ENCODE measurements at regions not wholly inside any gene's neighbourhood (a gene's known extent, or its start where the extent isn't known, plus 50 kb on each side); places are given as distances from the start of the nearest gene placed in this dataset.

DNA sequence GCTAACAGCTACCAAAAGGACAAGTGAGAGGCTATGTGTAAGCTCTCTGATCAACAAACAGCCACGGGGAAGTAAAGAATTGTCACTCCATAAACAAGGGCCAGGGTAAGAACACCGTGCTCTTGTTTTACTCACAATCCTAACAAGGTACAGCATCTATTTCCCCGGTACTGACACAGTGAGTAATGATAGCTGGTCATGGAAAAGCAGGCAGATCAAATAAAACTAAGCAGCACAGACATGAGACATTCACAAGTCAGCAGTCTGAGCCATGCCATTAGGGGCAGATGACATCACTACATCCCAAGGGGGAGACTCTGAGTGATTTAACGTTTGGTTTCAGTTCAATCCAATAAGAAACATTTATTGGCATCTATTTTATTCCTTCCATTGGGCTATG lies 54.4 kb downstream of the ARL6IP4 start:
- no peak for TF ChIP-seq CTCF (IDR thresholded peaks at IDR 0.05; ENCODE audit: control insufficient read depth, extremely low read depth, insufficient read depth)
- no peak overlapping the region for H3K4me3 ChIP-seq (ENCODE audit: low read depth, low read length)
- DNase-seq (ENCODE audit: low read depth), result peak; percentile 13

- no peak for TF ChIP-seq CTCF (IDR thresholded peaks at IDR 0.05; ENCODE audit: control insufficient read depth, extremely low read depth, insufficient read depth)
- DNase-seq (ENCODE audit: low read depth), result no peak
- no peak overlapping the region for H3K4me3 ChIP-seq (ENCODE audit: low read depth, low read length)
Measured at GRCh38 chr12:123034022-123034541, 53.6 kb downstream of the ARL6IP4 start.

DNA sequence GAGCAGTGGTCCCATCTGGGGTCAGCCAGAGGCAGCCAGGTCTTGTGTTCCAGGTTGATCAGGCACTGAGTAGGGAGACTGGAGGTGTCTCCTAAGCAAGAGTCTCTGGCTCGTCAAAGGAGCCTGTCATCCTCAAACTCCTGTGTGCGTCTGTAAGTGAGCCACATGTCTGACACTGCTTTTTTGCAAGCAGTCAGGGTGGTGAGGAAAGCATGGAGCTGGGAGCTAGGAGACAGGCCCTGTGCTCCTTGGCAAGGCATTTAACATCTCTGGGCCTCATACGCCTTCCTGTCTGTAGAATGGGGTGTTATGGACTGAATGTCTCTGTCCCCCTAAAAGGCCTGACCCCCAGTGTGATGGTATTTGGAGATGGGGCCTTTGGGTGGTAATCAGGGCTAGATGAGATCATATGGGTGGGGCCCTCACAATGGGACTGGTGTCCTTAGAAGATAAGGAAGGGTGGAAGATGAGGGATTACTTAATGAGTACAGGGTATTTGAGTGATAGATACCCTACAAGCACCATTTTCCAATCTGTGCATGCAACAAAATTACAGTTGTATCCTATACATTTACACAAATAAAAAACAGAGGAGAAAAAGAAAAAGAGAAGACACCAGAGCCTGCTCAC lies 53.0 kb downstream of the ARL6IP4 start:
- H3K4me3 ChIP-seq (ENCODE audit: low read depth, low read length), result no peak overlapping the region
- no peak for DNase-seq (ENCODE audit: low read depth)
- no peak for TF ChIP-seq CTCF (IDR thresholded peaks at IDR 0.05; ENCODE audit: control insufficient read depth, extremely low read depth, insufficient read depth)

DNA sequence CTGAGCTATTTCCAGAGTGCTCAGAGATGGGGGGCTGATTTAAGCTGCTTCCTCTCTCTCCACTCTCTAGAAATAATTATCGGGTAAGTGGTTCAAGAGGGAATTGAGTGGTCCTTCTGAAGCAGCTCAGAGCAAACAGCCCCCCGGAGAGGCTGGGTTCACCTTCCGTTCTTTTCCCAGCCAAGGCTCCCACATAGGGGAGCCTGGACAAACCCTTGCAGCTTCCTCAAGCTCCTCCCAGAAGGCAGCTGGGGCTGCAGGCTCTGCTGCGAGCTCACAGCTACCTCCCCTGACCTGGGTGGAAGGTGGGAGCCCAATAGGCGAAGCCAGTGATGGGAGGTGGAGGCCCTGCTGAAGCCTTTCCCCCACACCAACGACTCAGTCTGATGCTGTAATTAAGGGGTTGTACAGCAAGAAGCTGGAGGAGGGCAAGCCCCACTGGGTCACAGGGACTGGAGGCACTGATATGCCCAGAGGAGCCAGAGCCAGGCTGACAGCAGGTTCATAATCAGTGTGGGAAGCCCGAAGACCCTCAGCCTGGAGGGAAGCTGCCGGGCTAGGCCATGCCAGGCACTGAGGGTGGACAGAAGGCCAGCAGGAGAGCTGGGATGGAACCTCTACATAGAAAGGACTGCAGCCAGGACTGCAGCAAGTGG lies 52.4 kb downstream of the ARL6IP4 start:
- DNase-seq (ENCODE audit: low read depth), result no peak
- H3K4me3 ChIP-seq (ENCODE audit: low read depth, low read length), result no peak overlapping the region
- TF ChIP-seq CTCF (IDR thresholded peaks at IDR 0.05; ENCODE audit: control insufficient read depth, extremely low read depth, insufficient read depth), result no peak

All from LNCaP clone FGC (cell line).